ENCODE measurements at regions not wholly inside any gene's neighbourhood (a gene's known extent, or its start where the extent isn't known, plus 50 kb on each side); places are given as distances from the start of the nearest gene placed in this dataset.
"Not testable (repeated sequence)": the region's sequence is repeated elsewhere in the genome, so short reads cannot be mapped to it uniquely, and the experiment has no call there.

DNA sequence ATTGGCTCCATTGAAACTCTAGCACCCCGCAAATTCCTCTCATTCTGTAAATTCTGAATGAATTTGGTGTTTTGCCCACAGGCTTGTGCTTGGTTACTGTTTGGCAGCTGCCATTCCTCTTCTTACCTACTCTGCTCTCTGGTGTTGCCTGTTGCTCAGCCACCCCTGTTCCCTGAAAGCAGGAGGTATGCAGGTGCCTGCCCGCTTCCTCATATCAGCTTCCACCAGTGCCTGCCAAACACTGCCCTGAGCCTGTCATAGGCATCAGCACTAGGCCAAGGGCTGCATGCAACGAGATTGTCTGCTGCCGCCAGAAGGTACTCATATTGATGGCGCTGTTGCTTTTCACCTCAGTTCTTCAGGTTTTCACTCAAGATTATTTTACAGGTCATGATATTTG, 978.1 kb downstream of the C4orf33 start:
- TF ChIP-seq, protein P1, sequence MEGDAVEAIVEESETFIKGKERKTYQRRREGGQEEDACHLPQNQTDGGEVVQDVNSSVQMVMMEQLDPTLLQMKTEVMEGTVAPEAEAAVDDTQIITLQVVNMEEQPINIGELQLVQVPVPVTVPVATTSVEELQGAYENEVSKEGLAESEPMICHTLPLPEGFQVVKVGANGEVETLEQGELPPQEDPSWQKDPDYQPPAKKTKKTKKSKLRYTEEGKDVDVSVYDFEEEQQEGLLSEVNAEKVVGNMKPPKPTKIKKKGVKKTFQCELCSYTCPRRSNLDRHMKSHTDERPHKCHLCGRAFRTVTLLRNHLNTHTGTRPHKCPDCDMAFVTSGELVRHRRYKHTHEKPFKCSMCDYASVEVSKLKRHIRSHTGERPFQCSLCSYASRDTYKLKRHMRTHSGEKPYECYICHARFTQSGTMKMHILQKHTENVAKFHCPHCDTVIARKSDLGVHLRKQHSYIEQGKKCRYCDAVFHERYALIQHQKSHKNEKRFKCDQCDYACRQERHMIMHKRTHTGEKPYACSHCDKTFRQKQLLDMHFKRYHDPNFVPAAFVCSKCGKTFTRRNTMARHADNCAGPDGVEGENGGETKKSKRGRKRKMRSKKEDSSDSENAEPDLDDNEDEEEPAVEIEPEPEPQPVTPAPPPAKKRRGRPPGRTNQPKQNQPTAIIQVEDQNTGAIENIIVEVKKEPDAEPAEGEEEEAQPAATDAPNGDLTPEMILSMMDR (IDR thresholded peaks at IDR 0.05; ENCODE audit: insufficient read depth, low read depth, low read length) = no peak
- Histone ChIP-seq H3K4me3 (ENCODE audit: low read depth, low read length) (no peak overlapping the region), H3K36me3 (ENCODE audit: control insufficient read depth, insufficient read depth, low read length) (no peaks in the 10 kb centered on the region), H3K27me3 (ENCODE audit: control insufficient read depth, insufficient read depth, low read length) (no peaks in the 10 kb centered on the region)
- ChIA-PET CTCF (no interaction called here), POLR2A (no interaction called here)
- no peak for DNase-seq (ENCODE audit: low read depth)

DNA sequence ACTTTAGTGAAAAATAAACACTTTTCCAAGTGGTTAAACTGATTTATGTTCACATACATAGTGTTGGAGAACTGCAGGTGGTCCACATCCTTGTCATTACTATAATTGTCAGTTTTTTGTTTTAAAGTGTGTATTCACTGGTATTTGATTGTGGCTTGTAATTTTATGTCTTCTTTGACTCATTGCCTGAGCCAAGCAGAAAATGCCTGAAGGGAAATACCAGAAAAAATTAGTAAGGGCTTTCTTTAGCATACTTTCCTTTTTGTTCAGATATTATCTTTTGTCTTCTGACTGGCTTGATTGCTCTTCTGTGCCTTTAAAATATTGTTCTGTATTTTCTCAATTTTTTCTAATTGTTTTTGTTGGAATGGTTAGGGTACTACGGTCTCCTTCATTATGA, 981.3 kb downstream of the C4orf33 start:
- ChIA-PET CTCF (no interaction called here), POLR2A (no interaction called here)
- H3K27me3 ChIP-seq (ENCODE audit: control insufficient read depth, insufficient read depth, low read length) = no peaks in the 10 kb centered on the region
- no peaks in the 10 kb centered on the region for H3K36me3 ChIP-seq (ENCODE audit: control insufficient read depth, insufficient read depth, low read length)
- H3K4me3 ChIP-seq (ENCODE audit: low read depth, low read length) = no peak overlapping the region
- DNase-seq (ENCODE audit: low read depth) = peak; percentile 50
- TF ChIP-seq, protein P1 (IDR thresholded peaks at IDR 0.05; ENCODE audit: insufficient read depth, low read depth, low read length) = no peak

DNA sequence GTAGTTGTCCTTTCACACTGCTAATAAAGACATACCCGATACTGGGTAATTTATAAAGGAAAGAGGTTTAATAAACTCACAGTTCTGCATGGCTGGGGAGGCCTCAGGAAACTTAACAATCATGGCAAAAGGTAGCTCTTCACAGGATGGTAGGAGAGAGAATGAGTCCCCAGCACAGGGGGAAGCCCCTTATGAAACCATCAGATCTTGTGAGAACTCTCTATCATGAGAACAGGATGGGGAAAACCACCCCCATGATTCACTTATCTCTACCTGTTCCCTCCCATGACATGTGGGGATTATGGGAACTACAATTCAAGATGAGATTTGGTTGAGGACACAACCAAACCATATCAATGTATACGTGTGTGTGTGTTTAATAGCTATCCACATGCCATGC, 983.1 kb downstream of the C4orf33 start:
- DNase-seq (ENCODE audit: low read depth); CTCF ChIA-PET; H3K27me3 ChIP-seq (ENCODE audit: control insufficient read depth, insufficient read depth, low read length); H3K36me3 ChIP-seq (ENCODE audit: control insufficient read depth, insufficient read depth, low read length); H3K4me3 ChIP-seq (ENCODE audit: low read depth, low read length); POLR2A ChIA-PET: not testable (repeated sequence)

DNA sequence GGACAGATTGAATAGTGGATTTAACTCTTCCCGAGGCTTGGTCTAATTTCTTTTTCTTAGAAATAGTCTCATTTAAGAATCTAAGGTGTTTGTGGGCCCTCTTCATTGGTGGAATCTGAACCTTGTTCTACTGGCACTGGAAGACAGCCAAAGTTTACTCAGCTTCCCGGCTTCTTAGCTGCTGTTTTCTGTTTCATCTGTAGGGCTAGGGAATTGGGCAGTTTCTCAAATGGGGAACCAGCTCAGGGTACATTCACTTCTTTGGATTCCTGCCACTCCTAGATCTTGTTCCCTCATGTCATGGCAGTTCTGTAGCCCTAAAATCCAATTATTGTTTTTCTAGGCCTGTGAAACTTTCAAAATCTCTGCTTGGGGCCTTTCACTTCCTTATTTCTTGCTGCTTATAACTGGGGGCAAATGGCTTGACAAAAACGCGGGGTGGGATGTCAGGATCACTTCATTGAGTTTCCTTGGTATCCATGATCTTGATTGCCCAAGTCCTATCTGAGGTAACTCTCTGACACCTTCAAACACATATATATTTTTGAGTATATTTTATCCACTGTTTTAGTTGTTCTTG, 985.0 kb downstream of the C4orf33 start:
- Histone ChIP-seq H3K4me3 (ENCODE audit: low read depth, low read length) (no peak overlapping the region), H3K36me3 (ENCODE audit: control insufficient read depth, insufficient read depth, low read length) (no peaks in the 10 kb centered on the region), H3K27me3 (ENCODE audit: control insufficient read depth, insufficient read depth, low read length) (no peaks in the 10 kb centered on the region)
- POLR2A ChIA-PET = no interaction called here
- TF ChIP-seq, protein P1 (IDR thresholded peaks at IDR 0.05; ENCODE audit: insufficient read depth, low read depth, low read length) = no peak
- CTCF ChIA-PET = no interaction called here
- DNase-seq (ENCODE audit: low read depth) = no peak

DNA sequence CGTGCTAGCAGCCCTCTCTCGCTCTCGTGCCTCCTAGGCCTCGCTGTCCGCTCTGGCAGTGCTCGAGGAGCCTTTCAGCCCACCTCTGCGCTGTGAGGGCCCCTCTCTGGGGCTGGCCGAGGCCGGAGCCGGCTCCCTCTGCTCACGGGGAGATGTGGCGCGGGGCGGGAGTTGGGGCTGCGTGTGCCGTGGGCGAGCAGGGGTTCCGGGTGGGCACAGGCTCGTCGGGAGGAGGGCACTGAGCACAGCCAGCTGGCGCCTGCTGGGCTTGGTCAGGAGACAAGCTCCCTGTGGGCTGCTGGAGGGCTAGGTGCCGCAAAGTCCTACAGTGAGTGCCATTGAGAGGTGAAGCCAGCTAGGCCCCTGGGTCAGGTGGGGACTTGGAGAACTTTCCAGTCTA, 994.5 kb downstream of the C4orf33 start:
- H3K27me3 ChIP-seq (ENCODE audit: control insufficient read depth, insufficient read depth, low read length) = no peaks in the 10 kb centered on the region
- TF ChIP-seq, protein P1 (IDR thresholded peaks at IDR 0.05; ENCODE audit: insufficient read depth, low read depth, low read length) = no peak
- ChIA-PET CTCF (no interaction called here), POLR2A (no interaction called here)
- H3K36me3 ChIP-seq (ENCODE audit: control insufficient read depth, insufficient read depth, low read length) = no peaks in the 10 kb centered on the region
- H3K4me3 ChIP-seq (ENCODE audit: low read depth, low read length) = no peak overlapping the region
- no peak for DNase-seq (ENCODE audit: low read depth)
